HEK293 (cell line): ENCODE measurements at regions not wholly inside any gene's neighbourhood (a gene's known extent, or its start where the extent isn't known, plus 50 kb on each side); places are given as distances from the start of the nearest gene placed in this dataset.
A peak's percentile ranks its signal among the peaks of the same experiment; 100 is the strongest.

Source experiments
- CTCF ChIA-PET: fragments of 350-600 bp; formaldehyde crosslinking; extraction: SDS; loops from one replicate; lab custom pipeline; 2021; ENCODE audit warnings: antibody characterized with exemption; lab: Yijun Ruan, JAX
- POLR2A ChIA-PET: fragments of 300-600 bp; formaldehyde crosslinking; extraction: SDS; loops from one replicate; lab custom pipeline; 2020; ENCODE audit warnings: antibody characterized with exemption, inconsistent platforms; lab: Yijun Ruan, JAX
- H3K27ac ChIP-seq: fragments of 200-500 bp; sonication (Bioruptor generic); 2 replicates; pipeline ENCODE4 v1.5.1; 2014; ENCODE audit warnings: low read depth, low read length, control low read depth, inconsistent platforms; ENCODE audit errors: extremely low read depth
- H3K36me3 ChIP-seq, 2 experiments: fragments of 200-500 bp in 1 of 2; sonication (Bioruptor generic) in 1 of 2; 1 replicate in 1 of 2; 2 replicates in 1 of 2; pipeline ENCODE4 v1.5.1; 2014 to 2017; ENCODE audit warnings: inconsistent platforms in 2 of 2, low read length in 2 of 2; ENCODE audit not compliant: control insufficient read depth in 2 of 2, insufficient read depth in 1 of 2
- H3K4me1 ChIP-seq: fragments of 200-500 bp; sonication (Bioruptor generic); 2 replicates; pipeline ENCODE4 v1.5.1; 2014; ENCODE audit warnings: mild to moderate bottlenecking, low read length, inconsistent platforms; ENCODE audit not compliant: control insufficient read depth, insufficient read depth
- H3K4me3 ChIP-seq: 2 replicates; pipeline ENCODE4 v1.5.1; 2011; ENCODE audit warnings: low read depth, mild to moderate bottlenecking, control low read depth, low read length, moderate library complexity
- H3K9me3 ChIP-seq: fragments of 200-500 bp; sonication (Bioruptor generic); 2 replicates; pipeline ENCODE4 v1.5.1; 2014; ENCODE audit warnings: low read depth, low read length, inconsistent platforms; ENCODE audit not compliant: control insufficient read depth, insufficient read depth
- HIC1 ChIP-seq: fragments of 450-650 bp; formaldehyde crosslinking; IDR thresholded peaks from 2 replicates; pipeline ENCODE4 v1.5.1; 2016; ENCODE audit warnings: missing biosample characterization, missing genetic modification characterization
- HOXC10 ChIP-seq: sonication (generic); formaldehyde crosslinking; IDR thresholded peaks from 2 replicates; pipeline ENCODE4 v1.8.1; 2023; ENCODE audit warnings: mild to moderate bottlenecking, missing genetic modification reagents
- KLF10 ChIP-seq: fragments of 450-650 bp; IDR thresholded peaks from 2 replicates; pipeline ENCODE4 v1.5.1; 2018; ENCODE audit warnings: missing biosample characterization, mild to moderate bottlenecking, missing genetic modification characterization
- KLF8 ChIP-seq: fragments of 450-650 bp; formaldehyde crosslinking; IDR thresholded peaks from 2 replicates; pipeline ENCODE4 v1.5.1; 2016; ENCODE audit warnings: missing biosample characterization, missing genetic modification characterization
- PBX3 ChIP-seq: sonication (generic); formaldehyde crosslinking; IDR thresholded peaks from 2 replicates; pipeline ENCODE4 v1.8.1; 2022; ENCODE audit warnings: mild to moderate bottlenecking, moderate library complexity, missing genetic modification reagents
- SETDB1 ChIP-seq: IDR thresholded peaks from one replicate; pipeline ENCODE4 v1.6.1; 2017; ENCODE audit warnings: mild to moderate bottlenecking, low read length, moderate library complexity, mixed read lengths; ENCODE audit not compliant: insufficient read length
- SP2 ChIP-seq: fragments of 450-650 bp; formaldehyde crosslinking; IDR thresholded peaks from 2 replicates; pipeline ENCODE4 v1.5.1; 2016; ENCODE audit warnings: missing biosample characterization, missing genetic modification characterization
- ZBTB26 ChIP-seq: fragments of 450-650 bp; formaldehyde crosslinking; optimal IDR thresholded peaks from 2 replicates; pipeline ENCODE3; 2016; ENCODE audit warnings: missing biosample characterization, mild to moderate bottlenecking, missing genetic modification characterization
- ZFHX2 ChIP-seq: fragments of 450-650 bp; formaldehyde crosslinking; conservative IDR thresholded peaks from 2 replicates; pipeline ENCODE4 v1.5.1; 2016; ENCODE audit warnings: missing biosample characterization, missing genetic modification characterization
- ZFP41 ChIP-seq: fragments of 450-650 bp; formaldehyde crosslinking; IDR thresholded peaks from 2 replicates; pipeline ENCODE4 v1.5.1; 2016; ENCODE audit warnings: missing biosample characterization, missing genetic modification characterization, borderline replicate concordance
- ZNF221 ChIP-seq: fragments of 450-650 bp; formaldehyde crosslinking; IDR thresholded peaks from 2 replicates; pipeline ENCODE4 v1.5.1; 2017; ENCODE audit warnings: missing biosample characterization, missing genetic modification characterization, borderline replicate concordance
- ZNF292 ChIP-seq: fragments of 450-650 bp; formaldehyde crosslinking; IDR thresholded peaks from 2 replicates; pipeline ENCODE4 v1.5.1; 2016; ENCODE audit warnings: low read depth, missing biosample characterization, missing genetic modification characterization, borderline replicate concordance
- ZNF362 ChIP-seq: fragments of 450-650 bp; formaldehyde crosslinking; IDR thresholded peaks from 2 replicates; pipeline ENCODE4 v1.5.1; 2016; ENCODE audit warnings: missing biosample characterization, missing genetic modification characterization
- ZNF561 ChIP-seq: fragments of 450-650 bp; IDR thresholded peaks from 2 replicates; pipeline ENCODE4 v1.5.1; 2018; ENCODE audit warnings: missing biosample characterization, missing genetic modification characterization, borderline replicate concordance
- ZNF571 ChIP-seq: fragments of 450-650 bp; formaldehyde crosslinking; IDR thresholded peaks from 2 replicates; pipeline ENCODE4 v1.5.0; 2017; ENCODE audit warnings: missing biosample characterization, missing genetic modification characterization
- ZNF660 ChIP-seq: fragments of 450-650 bp; IDR thresholded peaks from 2 replicates; pipeline ENCODE4 v1.5.1; 2018; ENCODE audit warnings: missing biosample characterization, mild to moderate bottlenecking, missing genetic modification characterization
- ZNF785 ChIP-seq: fragments of 450-650 bp; formaldehyde crosslinking; IDR thresholded peaks from 2 replicates; pipeline ENCODE4 v1.5.1; 2016; ENCODE audit warnings: missing biosample characterization, missing genetic modification characterization
- TF ChIP-seq, protein P1 (sequence below): fragments of 450-650 bp; formaldehyde crosslinking; IDR thresholded peaks from 2 replicates; pipeline ENCODE4 v1.5.1; 2016; ENCODE audit warnings: missing biosample characterization, missing genetic modification characterization
- TF ChIP-seq, protein P2 (sequence below): fragments of 450-650 bp; formaldehyde crosslinking; IDR thresholded peaks from 2 replicates; pipeline ENCODE4 v1.5.1; 2016; ENCODE audit warnings: missing biosample characterization, missing genetic modification characterization

- TF ChIP-seq ZBTB26 (tag by site-specific recombination), result no peak
- no peak for TF ChIP-seq ZFP41 (tag by site-specific recombination)
- TF ChIP-seq KLF8, result no peak
- no peak for TF ChIP-seq PBX3 (CRISPR knock-in tag)
- TF ChIP-seq, protein P1, sequence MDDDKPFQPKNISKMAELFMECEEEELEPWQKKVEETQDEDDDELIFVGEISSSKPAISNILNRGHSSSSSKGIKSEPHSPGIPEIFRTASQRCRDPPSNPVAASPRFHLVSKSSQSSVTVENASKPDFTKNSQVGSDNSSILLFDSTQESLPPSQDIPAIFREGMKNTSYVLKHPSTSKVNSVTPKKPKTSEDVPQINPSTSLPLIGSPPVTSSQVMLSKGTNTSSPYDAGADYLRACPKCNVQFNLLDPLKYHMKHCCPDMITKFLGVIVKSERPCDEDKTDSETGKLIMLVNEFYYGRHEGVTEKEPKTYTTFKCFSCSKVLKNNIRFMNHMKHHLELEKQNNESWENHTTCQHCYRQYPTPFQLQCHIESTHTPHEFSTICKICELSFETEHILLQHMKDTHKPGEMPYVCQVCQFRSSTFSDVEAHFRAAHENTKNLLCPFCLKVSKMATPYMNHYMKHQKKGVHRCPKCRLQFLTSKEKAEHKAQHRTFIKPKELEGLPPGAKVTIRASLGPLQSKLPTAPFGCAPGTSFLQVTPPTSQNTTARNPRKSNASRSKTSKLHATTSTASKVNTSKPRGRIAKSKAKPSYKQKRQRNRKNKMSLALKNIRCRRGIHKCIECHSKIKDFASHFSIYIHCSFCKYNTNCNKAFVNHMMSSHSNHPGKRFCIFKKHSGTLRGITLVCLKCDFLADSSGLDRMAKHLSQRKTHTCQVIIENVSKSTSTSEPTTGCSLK (tag by site-specific recombination), result no peak
- no peak for TF ChIP-seq ZNF660 (tag by site-specific recombination)
- TF ChIP-seq ZNF785, result no peak
- TF ChIP-seq SETDB1, result no peak
Observed at GRCh38 chr11:119539583-119539982, 116.6 kb upstream of the THY1 start (continued).

- Histone ChIP-seq H3K4me1 (no peaks in the 10 kb centered on the region), H3K27ac (no peak overlapping the region), H3K4me3 (no peak overlapping the region), H3K9me3 (no peaks in the 10 kb centered on the region), H3K36me3 (no peaks in the 10 kb centered on the region)
- ChIA-PET POLR2A (no interaction called here), CTCF (interaction anchor here (0.6 kb wide), 1 partner anchor 143 kb away, joined by 3 read pairs; no protein-coding TSS in a partner anchor)
- TF ChIP-seq HOXC10 (no peak), ZNF561 (tag by site-specific recombination) (no peak), ZFHX2 (0 out of 2 replicates have a peak, but pooled peaks have one; percentile 36), ZNF362 (tag by site-specific recombination) (no peak)
Observed at GRCh38 chr11:119538753-119539152, 115.8 kb upstream of the THY1 start.

- H3K9me3 ChIP-seq, result no peaks in the 10 kb centered on the region
- POLR2A ChIA-PET, result no interaction called here
- no peaks in the 10 kb centered on the region for H3K4me1 ChIP-seq
- TF ChIP-seq ZNF660 (tag by site-specific recombination) (no peak), PBX3 (CRISPR knock-in tag) (no peak), HOXC10 (no peak), ZNF571 (no peak), ZNF221 (no peak), ZNF292 (tag by site-specific recombination) (no peak), SP2 (tag by site-specific recombination) (no peak), HIC1 (tag by site-specific recombination) (no peak), KLF10 (tag by site-specific recombination) (no peak)
- TF ChIP-seq, protein P2, sequence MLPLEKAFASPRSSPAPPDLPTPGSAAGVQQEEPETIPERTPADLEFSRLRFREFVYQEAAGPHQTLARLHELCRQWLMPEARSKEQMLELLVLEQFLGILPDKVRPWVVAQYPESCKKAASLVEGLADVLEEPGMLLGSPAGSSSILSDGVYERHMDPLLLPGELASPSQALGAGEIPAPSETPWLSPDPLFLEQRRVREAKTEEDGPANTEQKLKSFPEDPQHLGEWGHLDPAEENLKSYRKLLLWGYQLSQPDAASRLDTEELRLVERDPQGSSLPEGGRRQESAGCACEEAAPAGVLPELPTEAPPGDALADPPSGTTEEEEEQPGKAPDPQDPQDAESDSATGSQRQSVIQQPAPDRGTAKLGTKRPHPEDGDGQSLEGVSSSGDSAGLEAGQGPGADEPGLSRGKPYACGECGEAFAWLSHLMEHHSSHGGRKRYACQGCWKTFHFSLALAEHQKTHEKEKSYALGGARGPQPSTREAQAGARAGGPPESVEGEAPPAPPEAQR (tag by site-specific recombination), result no peak
- no peak overlapping the region for H3K4me3 ChIP-seq
- no peak overlapping the region for H3K27ac ChIP-seq
- no peaks in the 10 kb centered on the region for H3K36me3 ChIP-seq
- CTCF ChIA-PET, result interaction anchor here (0.6 kb wide), 4 partner anchors 18 to 176 kb away, joined by 3 to 4 read pairs (median 3); no protein-coding TSS in a partner anchor
Observed at GRCh38 chr11:119537306-119538253, 114.6 kb upstream of the THY1 start.
